GM21529 (cell line): ENCODE measurements at regions not wholly inside any gene's neighbourhood (a gene's known extent, or its start where the extent isn't known, plus 50 kb on each side); places are given as distances from the start of the nearest gene placed in this dataset.
"Not testable (repeated sequence)": the region's sequence is repeated elsewhere in the genome, so short reads cannot be mapped to it uniquely, and the experiment has no call there.

Experiments used
- ATAC-seq: cut with Tn5 transposase; IDR thresholded peaks from one replicate; pipeline ENCODE4 v1.9.1; 2021; ENCODE audit not compliant: unreplicated experiment

GRCh38 chr6:112923940-112924587, 576.9 kb downstream of the RFPL4B start:
- ATAC-seq, result no peak

GRCh38 chr6:112925702-112926101, 578.6 kb downstream of the RFPL4B start:
- ATAC-seq, result no peak

DNA sequence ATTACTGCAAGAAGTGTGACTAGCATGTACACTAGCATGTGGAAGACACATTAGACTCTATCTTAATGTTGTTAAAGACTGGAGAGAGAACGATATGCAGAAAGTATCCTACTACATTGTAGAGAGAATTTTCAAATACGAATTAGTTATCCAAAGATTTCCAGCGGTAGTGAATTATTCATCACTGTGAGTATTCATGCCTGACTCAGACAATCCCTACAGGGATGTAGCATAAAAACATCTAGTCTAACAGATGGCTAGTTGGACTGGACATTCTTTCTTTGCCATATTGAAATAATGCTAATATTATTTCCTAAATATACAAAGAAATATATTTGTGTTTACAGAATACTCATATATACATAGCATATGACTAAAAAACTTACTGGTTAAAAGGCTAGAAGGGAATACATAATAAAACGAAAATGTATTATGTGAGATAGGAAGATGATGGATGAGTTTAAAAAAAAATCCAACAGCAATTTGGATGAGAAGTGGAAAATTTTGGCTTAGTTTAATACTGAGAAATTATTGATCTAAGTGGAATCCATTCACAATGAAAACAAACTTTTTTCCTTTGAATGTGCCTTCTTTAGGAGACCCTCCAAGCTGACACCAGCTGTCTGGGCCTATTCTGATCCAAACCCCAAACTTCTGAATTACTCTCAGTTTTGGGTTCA, 580.7 kb downstream of the RFPL4B start:
- ATAC-seq, result no peak

DNA sequence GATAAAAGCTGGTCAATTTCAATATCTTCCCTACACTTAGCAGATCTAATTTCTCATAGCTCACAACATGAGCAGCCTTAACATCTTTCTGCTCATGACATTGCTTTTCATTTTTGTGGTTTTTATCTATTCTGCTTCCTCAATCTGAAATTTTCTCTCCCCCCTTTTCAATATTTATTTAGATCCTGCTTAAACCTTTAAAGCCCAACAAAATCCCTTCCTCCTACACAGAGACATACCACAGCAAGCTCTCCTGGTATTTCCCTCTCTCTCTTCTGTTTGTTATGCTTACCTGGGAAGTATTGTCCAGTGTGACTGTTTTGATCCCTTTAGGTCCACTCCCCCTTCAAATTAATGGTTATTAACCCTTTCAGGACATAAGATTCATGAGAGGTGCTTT, 582.5 kb downstream of the RFPL4B start:
- ATAC-seq, result no peak

- no peak for ATAC-seq
These were observed 584.7 kb downstream of the RFPL4B start for GRCh38 chr6:112931832-112932231.

DNA sequence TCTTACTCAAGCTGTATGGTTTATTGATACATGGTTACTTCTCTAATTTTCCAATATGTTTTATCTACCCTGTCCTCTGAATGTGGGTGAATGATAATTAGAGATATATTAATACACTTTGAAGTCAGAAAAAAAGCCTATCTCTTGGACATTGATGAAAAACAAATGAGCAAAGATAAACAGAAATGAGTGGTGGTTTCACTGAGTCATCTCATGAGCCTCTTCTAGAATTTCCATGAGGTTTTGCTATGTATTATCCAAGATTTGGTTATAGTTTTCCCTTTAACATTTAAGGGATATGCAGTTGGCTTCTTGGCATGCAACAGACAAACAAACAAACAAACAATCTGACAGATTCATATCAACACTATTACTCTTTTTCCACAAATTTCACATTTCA, 586.8 kb downstream of the RFPL4B start:
- no peak for ATAC-seq

GRCh38 chr6:112934433-112935327, 587.5 kb downstream of the RFPL4B start:
- ATAC-seq, result no peak

GRCh38 chr6:112935402-112936078, 588.4 kb downstream of the RFPL4B start:
- no peak for ATAC-seq

DNA sequence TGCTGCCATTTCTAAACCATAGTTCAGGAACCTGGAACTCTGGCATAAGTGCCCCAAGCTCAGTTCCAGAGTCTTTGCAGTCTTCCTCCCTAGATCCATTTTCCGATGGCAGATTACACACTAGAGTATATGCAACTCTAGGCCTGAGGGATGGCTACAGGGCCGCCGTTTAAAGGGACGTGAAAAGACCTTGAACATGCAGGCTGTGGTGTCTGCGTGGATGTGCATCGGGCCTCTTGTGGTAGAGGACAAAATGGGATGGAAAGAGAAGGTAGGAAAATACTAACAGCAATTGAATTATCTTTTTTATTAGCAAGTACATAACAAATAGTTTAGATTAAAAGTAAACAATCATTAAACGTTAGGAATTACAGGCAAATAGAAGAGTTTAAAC, 588.9 kb downstream of the RFPL4B start:
- ATAC-seq, result no peak

GRCh38 chr6:112936504-112936903, 589.4 kb downstream of the RFPL4B start:
- ATAC-seq, result no peak

GRCh38 chr6:112937690-112938089, 590.6 kb downstream of the RFPL4B start:
- not testable (repeated sequence) for ATAC-seq

GRCh38 chr6:112938650-112939049, 591.5 kb downstream of the RFPL4B start:
- ATAC-seq, result no peak

- no peak for ATAC-seq
These were observed 592.4 kb downstream of the RFPL4B start for GRCh38 chr6:112939563-112939962.

- no peak for ATAC-seq
These were observed 594.5 kb downstream of the RFPL4B start for GRCh38 chr6:112941613-112942012.

- no peak for ATAC-seq
These were observed 598.9 kb downstream of the RFPL4B start for GRCh38 chr6:112946051-112946450.

GRCh38 chr6:112947507-112947906, 600.4 kb downstream of the RFPL4B start:
- ATAC-seq, result no peak

DNA sequence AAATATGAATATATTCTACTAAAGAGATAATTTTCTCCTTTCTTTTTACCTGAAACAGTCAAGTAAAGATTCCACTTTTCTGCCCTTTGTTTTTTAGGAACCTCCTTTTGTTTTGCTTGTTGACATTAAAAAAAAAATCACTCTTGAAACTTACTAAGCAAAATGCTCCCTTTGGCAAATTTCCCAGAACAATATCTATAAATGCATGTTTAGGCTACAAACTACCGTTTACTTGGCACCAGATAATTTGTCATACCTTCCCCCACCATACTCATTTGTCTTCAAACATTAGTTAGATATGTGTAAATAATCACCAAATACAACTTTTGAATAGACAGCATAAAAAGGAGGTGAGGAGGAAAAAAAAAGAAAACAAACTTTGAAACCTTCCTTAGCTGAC, 604.7 kb downstream of the RFPL4B start:
- ATAC-seq, result no peak

- not testable (repeated sequence) for ATAC-seq
These were observed 608.6 kb downstream of the RFPL4B start for GRCh38 chr6:112955743-112956142.

- ATAC-seq, result no peak
These were observed 609.8 kb downstream of the RFPL4B start for GRCh38 chr6:112956696-112957535.

DNA sequence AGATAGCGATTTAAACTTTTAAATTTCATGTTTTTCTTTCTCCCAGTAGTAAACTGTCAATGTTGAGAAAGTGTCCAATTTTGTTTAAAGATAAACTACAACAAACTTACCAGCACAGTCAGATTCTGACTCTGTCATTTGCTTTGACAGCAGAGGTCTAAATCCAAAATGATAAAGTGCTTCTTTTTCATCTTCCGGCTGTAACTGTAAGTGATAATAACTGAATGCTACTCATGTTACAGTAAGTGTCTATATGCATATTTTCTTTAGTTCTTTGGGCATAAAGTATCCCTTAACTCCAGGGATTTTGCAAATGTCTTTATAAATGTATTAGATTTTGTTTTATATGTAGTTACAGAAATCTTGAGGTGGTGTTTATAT, 610.4 kb downstream of the RFPL4B start:
- ATAC-seq, result no peak
